HEK293 (cell line): ENCODE measurements at regions not wholly inside any gene's neighbourhood (a gene's known extent, or its start where the extent isn't known, plus 50 kb on each side); places are given as distances from the start of the nearest gene placed in this dataset.

Experiments
- HOXC10 ChIP-seq: sonication (generic); formaldehyde crosslinking; IDR thresholded peaks from 2 replicates; pipeline ENCODE4 v1.8.1; 2023; ENCODE audit warnings: mild to moderate bottlenecking, missing genetic modification reagents
- ZBTB1 ChIP-seq: fragments of 450-650 bp; formaldehyde crosslinking; IDR thresholded peaks from 2 replicates; pipeline ENCODE4 v1.5.1; 2016; ENCODE audit warnings: missing biosample characterization, missing genetic modification characterization
- ZNF23 ChIP-seq: fragments of 450-650 bp; formaldehyde crosslinking; IDR thresholded peaks from 2 replicates; pipeline ENCODE4 v1.5.1; 2016; ENCODE audit warnings: missing biosample characterization, missing genetic modification characterization, borderline replicate concordance
- ZNF350 ChIP-seq: fragments of 450-650 bp; formaldehyde crosslinking; IDR thresholded peaks from 2 replicates; pipeline ENCODE4 v1.5.0; 2017; ENCODE audit warnings: missing biosample characterization, mild to moderate bottlenecking, missing genetic modification characterization
- ZNF37A ChIP-seq: fragments of 450-650 bp; IDR thresholded peaks from 2 replicates; pipeline ENCODE4 v1.5.1; 2018; ENCODE audit warnings: missing biosample characterization, missing genetic modification characterization
- ZNF549 ChIP-seq: fragments of 450-650 bp; IDR thresholded peaks from 2 replicates; pipeline ENCODE4 v1.5.1; 2018; ENCODE audit warnings: missing biosample characterization, missing genetic modification characterization, mild to moderate bottlenecking, inconsistent platforms, moderate library complexity
- ZNF701 ChIP-seq: fragments of 450-650 bp; formaldehyde crosslinking; IDR thresholded peaks from 2 replicates; pipeline ENCODE4 v1.5.1; 2016; ENCODE audit warnings: missing biosample characterization, missing genetic modification characterization
- ZNF776 ChIP-seq: fragments of 450-650 bp; formaldehyde crosslinking; IDR thresholded peaks from 2 replicates; pipeline ENCODE4 v1.5.0; 2017; ENCODE audit warnings: missing biosample characterization, missing genetic modification characterization, borderline replicate concordance
- TF ChIP-seq, protein P1 (sequence below): fragments of 450-650 bp; formaldehyde crosslinking; IDR thresholded peaks from 2 replicates; pipeline ENCODE4 v1.5.1; 2016; ENCODE audit warnings: missing biosample characterization, missing genetic modification characterization

- TF ChIP-seq, protein P1, sequence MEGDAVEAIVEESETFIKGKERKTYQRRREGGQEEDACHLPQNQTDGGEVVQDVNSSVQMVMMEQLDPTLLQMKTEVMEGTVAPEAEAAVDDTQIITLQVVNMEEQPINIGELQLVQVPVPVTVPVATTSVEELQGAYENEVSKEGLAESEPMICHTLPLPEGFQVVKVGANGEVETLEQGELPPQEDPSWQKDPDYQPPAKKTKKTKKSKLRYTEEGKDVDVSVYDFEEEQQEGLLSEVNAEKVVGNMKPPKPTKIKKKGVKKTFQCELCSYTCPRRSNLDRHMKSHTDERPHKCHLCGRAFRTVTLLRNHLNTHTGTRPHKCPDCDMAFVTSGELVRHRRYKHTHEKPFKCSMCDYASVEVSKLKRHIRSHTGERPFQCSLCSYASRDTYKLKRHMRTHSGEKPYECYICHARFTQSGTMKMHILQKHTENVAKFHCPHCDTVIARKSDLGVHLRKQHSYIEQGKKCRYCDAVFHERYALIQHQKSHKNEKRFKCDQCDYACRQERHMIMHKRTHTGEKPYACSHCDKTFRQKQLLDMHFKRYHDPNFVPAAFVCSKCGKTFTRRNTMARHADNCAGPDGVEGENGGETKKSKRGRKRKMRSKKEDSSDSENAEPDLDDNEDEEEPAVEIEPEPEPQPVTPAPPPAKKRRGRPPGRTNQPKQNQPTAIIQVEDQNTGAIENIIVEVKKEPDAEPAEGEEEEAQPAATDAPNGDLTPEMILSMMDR (tag by site-specific recombination) = no peak
- no peak for TF ChIP-seq ZNF701
- TF ChIP-seq ZNF350 (tag by site-specific recombination) = no peak
- TF ChIP-seq ZBTB1 (tag by site-specific recombination) = no peak
- TF ChIP-seq ZNF23 = no peak
- TF ChIP-seq ZNF549 (tag by site-specific recombination) = no peak
- TF ChIP-seq ZNF37A = no peak
- TF ChIP-seq ZNF776 (tag by site-specific recombination) = no peak
- no peak for TF ChIP-seq HOXC10 (CRISPR knock-in tag)
Observed at GRCh38 chr6:128736780-128737179, 146.2 kb upstream of the LAMA2 start.
